ENCODE measurements at regions not wholly inside any gene's neighbourhood (a gene's known extent, or its start where the extent isn't known, plus 50 kb on each side); places are given as distances from the start of the nearest gene placed in this dataset.

GRCh38 chr21:32196001-32196400 lies 82.8 kb downstream of the MIS18A start:
- no peak for TF ChIP-seq CTCF (IDR thresholded peaks at IDR 0.05; ENCODE audit: borderline replicate concordance, extremely low read depth, insufficient read depth)
- H3K27ac ChIP-seq (ENCODE audit: low read depth in 2 of 2, low read length in 2 of 2), result no peak overlapping the region
- H3K9ac ChIP-seq (ENCODE audit: low read length in 3 of 3), result no peak overlapping the region
- H3K36me3 ChIP-seq (ENCODE audit: control insufficient read depth in 2 of 3, insufficient read depth in 3 of 3, low read length in 3 of 3), result no peaks in the 10 kb centered on the region
- no peak for DNase-seq
- no peaks in the 10 kb centered on the region for H3K9me3 ChIP-seq (ENCODE audit: control insufficient read depth in 2 of 3, insufficient read depth in 1 of 3, low read length in 3 of 3)
- FAIRE-seq, result no peak
- H3K4me3 ChIP-seq (ENCODE audit: low read length in 3 of 3), result no peak overlapping the region
- no peaks in the 10 kb centered on the region for H3K4me1 ChIP-seq (ENCODE audit: control insufficient read depth in 2 of 3, insufficient read depth in 2 of 3, low read depth in 1 of 3, low read length in 3 of 3)
- intact Hi-C loops (cut with DNase I), result no loop called here
- H3K27me3 ChIP-seq (ENCODE audit: control insufficient read depth, insufficient read depth, low read length), result no peaks in the 10 kb centered on the region

DNA sequence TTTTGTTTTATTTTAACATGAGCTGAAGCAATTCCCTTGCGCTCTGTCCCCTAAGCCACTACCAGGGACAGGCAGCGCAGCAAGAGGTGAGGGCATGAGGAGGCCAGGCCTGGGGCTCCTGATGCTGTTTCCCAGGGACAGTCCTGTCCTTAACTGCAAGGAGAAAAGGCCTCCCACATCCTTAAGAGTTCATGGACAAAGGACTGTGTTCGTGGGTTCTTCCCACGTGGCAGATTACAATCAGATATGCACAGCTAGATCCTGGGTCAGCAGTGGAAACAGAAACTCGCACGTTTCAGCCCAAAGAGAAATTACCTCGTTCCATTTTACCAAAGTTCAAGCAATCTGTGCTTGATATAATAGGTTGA lies 85.8 kb downstream of the MIS18A start:
- Histone ChIP-seq H3K9ac (ENCODE audit: low read length in 3 of 3) (no peak overlapping the region), H3K4me3 (ENCODE audit: low read length in 3 of 3) (no peak overlapping the region), H3K27me3 (ENCODE audit: control insufficient read depth, insufficient read depth, low read length) (no peaks in the 10 kb centered on the region), H3K36me3 (ENCODE audit: control insufficient read depth in 2 of 3, insufficient read depth in 3 of 3, low read length in 3 of 3) (no peaks in the 10 kb centered on the region), H3K9me3 (ENCODE audit: control insufficient read depth in 2 of 3, insufficient read depth in 1 of 3, low read length in 3 of 3) (no peaks in the 10 kb centered on the region), H3K4me1 (ENCODE audit: control insufficient read depth in 2 of 3, insufficient read depth in 2 of 3, low read depth in 1 of 3, low read length in 3 of 3) (no peaks in the 10 kb centered on the region), H3K27ac (ENCODE audit: low read depth in 2 of 2, low read length in 2 of 2) (no peak overlapping the region)
- DNase-seq (no peak), FAIRE-seq (no peak)
- TF ChIP-seq CTCF (IDR thresholded peaks at IDR 0.05; ENCODE audit: borderline replicate concordance, extremely low read depth, insufficient read depth), result no peak
- intact Hi-C loops (cut with DNase I), result no loop called here

- no peak overlapping the region for H3K4me3 ChIP-seq (ENCODE audit: low read length in 3 of 3)
- intact Hi-C loops (cut with DNase I), result no loop called here
- peak in 1 of 5 donors; percentile 11 for DNase-seq
Measured at GRCh38 chr21:32192291-32193097, 86.4 kb downstream of the MIS18A start.

More at GRCh38 chr21:32192291-32193097, 86.4 kb downstream of the MIS18A start:
- Histone ChIP-seq H3K36me3 (ENCODE audit: control insufficient read depth in 2 of 3, insufficient read depth in 3 of 3, low read length in 3 of 3) (no peaks in the 10 kb centered on the region), H3K27ac (ENCODE audit: low read depth in 2 of 2, low read length in 2 of 2) (no peak overlapping the region), H3K9me3 (ENCODE audit: control insufficient read depth in 2 of 3, insufficient read depth in 1 of 3, low read length in 3 of 3) (no peaks in the 10 kb centered on the region), H3K27me3 (ENCODE audit: control insufficient read depth, insufficient read depth, low read length) (no peaks in the 10 kb centered on the region), H3K9ac (ENCODE audit: low read length in 3 of 3) (no peak overlapping the region), H3K4me1 (ENCODE audit: control insufficient read depth in 2 of 3, insufficient read depth in 2 of 3, low read depth in 1 of 3, low read length in 3 of 3) (no peaks in the 10 kb centered on the region)
- TF ChIP-seq CTCF (IDR thresholded peaks at IDR 0.05; ENCODE audit: borderline replicate concordance, extremely low read depth, insufficient read depth), result no peak
- no peak for FAIRE-seq

Measured in kidney (tissue), 13 donors.